Liver (tissue), 7 donors: ENCODE measurements at regions not wholly inside any gene's neighbourhood (a gene's known extent, or its start where the extent isn't known, plus 50 kb on each side); places are given as distances from the start of the nearest gene placed in this dataset.

Source experiments
- DNase-seq: peaks from one replicate; pipeline ENCODE4 v3.0.0-alpha.2; 2017; ENCODE audit warnings: low spot score
- H3K27ac ChIP-seq, 2 donors: one replicate each; pipeline ENCODE4 v1.7.0; 2013; ENCODE audit warnings: inconsistent platforms in 2 of 2, low read length in 2 of 2, control low read depth in 1 of 2, low read depth in 1 of 2, mild to moderate bottlenecking in 1 of 2
- H3K27me3 ChIP-seq, 4 donors: one replicate each; pipeline versions ENCODE4 v1.6.1 to v1.7.0; 2013; ENCODE audit warnings: low read length in 3 of 4, inconsistent platforms in 1 of 4, mild to moderate bottlenecking in 1 of 4, moderate library complexity in 1 of 4; ENCODE audit not compliant: control insufficient read depth in 4 of 4, insufficient read depth in 4 of 4
- H3K36me3 ChIP-seq, 4 donors: one replicate each; pipeline versions ENCODE4 v1.6.1 to v1.7.0; 2013; ENCODE audit warnings: low read length in 3 of 4, mild to moderate bottlenecking in 3 of 4, low read depth in 1 of 4, moderate library complexity in 1 of 4; ENCODE audit not compliant: control insufficient read depth in 4 of 4, insufficient read depth in 3 of 4
- H3K4me1 ChIP-seq, 4 donors: one replicate each; pipeline versions ENCODE4 v1.6.1 to v1.7.0; 2013; ENCODE audit warnings: low read length in 3 of 4, mild to moderate bottlenecking in 3 of 4, moderate library complexity in 1 of 4; ENCODE audit not compliant: control insufficient read depth in 4 of 4, insufficient read depth in 4 of 4
- H3K4me3 ChIP-seq, 3 donors: one replicate each; pipeline versions ENCODE4 v1.6.1 to v1.7.0; 2013; ENCODE audit warnings: low read length in 3 of 3, control low read depth in 1 of 3, low read depth in 1 of 3, mild to moderate bottlenecking in 1 of 3
- H3K9ac ChIP-seq, 2 donors: one replicate each; pipeline ENCODE4 v1.7.0; 2013; ENCODE audit warnings: low read length in 2 of 2, mild to moderate bottlenecking in 2 of 2, moderate library complexity in 2 of 2, control low read depth in 1 of 2, low read depth in 1 of 2
- H3K9me3 ChIP-seq, 4 donors: one replicate each; pipeline versions ENCODE4 v1.6.1 to v1.7.0; 2013; ENCODE audit warnings: low read length in 3 of 4; ENCODE audit not compliant: control insufficient read depth in 4 of 4
- EGR1 ChIP-seq, 2 donors: IDR thresholded peaks; 2 replicates each; pipeline ENCODE4 v1.6.1; 2016 to 2018; ENCODE audit warnings: antibody characterized with exemption in 2 of 2, low read depth in 2 of 2
- FOXA1 ChIP-seq: IDR thresholded peaks from 2 replicates; pipeline ENCODE4 v1.6.1; 2016; ENCODE audit warnings: antibody characterized with exemption
- FOXA2 ChIP-seq: IDR thresholded peaks from 2 replicates; pipeline ENCODE4 v1.6.1; 2016; ENCODE audit warnings: antibody characterized with exemption
- GABPA ChIP-seq, 2 donors: IDR thresholded peaks in 1 of 2; conservative IDR thresholded peaks in 1 of 2; 2 replicates each; pipeline ENCODE4 v1.6.1; 2016; ENCODE audit warnings: antibody characterized with exemption in 2 of 2, mild to moderate bottlenecking in 1 of 2, moderate library complexity in 1 of 2
- HNF4A ChIP-seq, 2 donors: conservative IDR thresholded peaks; 2 replicates each; pipeline ENCODE4 v1.6.1; 2016; ENCODE audit warnings: antibody characterized with exemption in 2 of 2, mild to moderate bottlenecking in 2 of 2
- HNF4G ChIP-seq: IDR thresholded peaks from 2 replicates; pipeline ENCODE4 v1.6.1; 2016; ENCODE audit warnings: antibody characterized with exemption
- JUND ChIP-seq, 2 donors: IDR thresholded peaks; 2 replicates each; pipeline ENCODE4 v1.6.1; 2016; ENCODE audit warnings: antibody characterized with exemption in 2 of 2
- NR2F2 ChIP-seq: IDR thresholded peaks from 2 replicates; pipeline ENCODE4 v1.6.1; 2016; ENCODE audit warnings: antibody characterized with exemption
- RAD21 ChIP-seq, 2 donors: IDR thresholded peaks; 2 replicates each; pipeline ENCODE4 v1.6.1; 2016; ENCODE audit warnings: antibody characterized with exemption in 2 of 2, mild to moderate bottlenecking in 2 of 2
- RXRA ChIP-seq, 2 donors: IDR thresholded peaks; 2 replicates each; pipeline ENCODE4 v1.6.1; 2017 to 2018; ENCODE audit warnings: antibody characterized with exemption in 2 of 2, mild to moderate bottlenecking in 1 of 2
- SP1 ChIP-seq: IDR thresholded peaks from 2 replicates; pipeline ENCODE4 v1.6.1; 2018; ENCODE audit warnings: antibody characterized with exemption, mild to moderate bottlenecking
- TAF1 ChIP-seq: conservative IDR thresholded peaks from 2 replicates; pipeline ENCODE4 v1.6.1; 2016; ENCODE audit warnings: antibody characterized with exemption, mild to moderate bottlenecking
- YY1 ChIP-seq: IDR thresholded peaks from 2 replicates; pipeline ENCODE4 v1.6.1; 2016; ENCODE audit warnings: antibody characterized with exemption, mild to moderate bottlenecking
- TF ChIP-seq, protein P1 (sequence below): IDR thresholded peaks from 2 replicates; pipeline ENCODE4 v1.6.1; 2016; ENCODE audit warnings: antibody characterized with exemption, mild to moderate bottlenecking
- TF ChIP-seq, protein P2 (sequence below): IDR thresholded peaks from 2 replicates; pipeline ENCODE4 v1.6.1; 2016; ENCODE audit warnings: antibody characterized with exemption
- TF ChIP-seq, protein P3 (sequence below): fragments of 150-350 bp; IDR thresholded peaks from 2 replicates; pipeline ENCODE4 v1.5.1; 2017; ENCODE audit warnings: improper control_type of control experiment, low read depth, low read length; ENCODE audit not compliant: missing input control
- donor health status: healthy.
- donor health status: healthy.
- donor health status: healthy.
- donor health status: healthy.

DNA sequence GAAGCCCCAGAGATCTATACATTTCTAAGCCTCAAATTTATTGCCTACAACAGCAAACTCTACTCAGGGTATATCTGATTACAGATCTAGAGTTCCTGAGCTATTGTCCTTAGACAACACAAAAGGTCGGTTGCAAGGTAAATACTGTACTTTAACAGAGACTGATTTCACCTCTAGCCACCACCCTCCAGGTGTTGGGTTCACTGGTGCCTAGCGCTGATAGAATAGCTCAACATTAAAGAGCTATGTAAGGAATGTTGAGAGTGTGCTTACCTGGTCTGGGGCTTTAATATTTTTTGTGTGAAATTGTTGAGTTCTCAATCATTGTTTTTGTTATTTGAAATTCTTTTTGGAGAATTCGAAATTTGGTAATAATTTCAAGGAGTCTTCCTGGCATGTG, 277.0 kb upstream of the PSMD7 start (continued):
- TF ChIP-seq, protein P1, sequence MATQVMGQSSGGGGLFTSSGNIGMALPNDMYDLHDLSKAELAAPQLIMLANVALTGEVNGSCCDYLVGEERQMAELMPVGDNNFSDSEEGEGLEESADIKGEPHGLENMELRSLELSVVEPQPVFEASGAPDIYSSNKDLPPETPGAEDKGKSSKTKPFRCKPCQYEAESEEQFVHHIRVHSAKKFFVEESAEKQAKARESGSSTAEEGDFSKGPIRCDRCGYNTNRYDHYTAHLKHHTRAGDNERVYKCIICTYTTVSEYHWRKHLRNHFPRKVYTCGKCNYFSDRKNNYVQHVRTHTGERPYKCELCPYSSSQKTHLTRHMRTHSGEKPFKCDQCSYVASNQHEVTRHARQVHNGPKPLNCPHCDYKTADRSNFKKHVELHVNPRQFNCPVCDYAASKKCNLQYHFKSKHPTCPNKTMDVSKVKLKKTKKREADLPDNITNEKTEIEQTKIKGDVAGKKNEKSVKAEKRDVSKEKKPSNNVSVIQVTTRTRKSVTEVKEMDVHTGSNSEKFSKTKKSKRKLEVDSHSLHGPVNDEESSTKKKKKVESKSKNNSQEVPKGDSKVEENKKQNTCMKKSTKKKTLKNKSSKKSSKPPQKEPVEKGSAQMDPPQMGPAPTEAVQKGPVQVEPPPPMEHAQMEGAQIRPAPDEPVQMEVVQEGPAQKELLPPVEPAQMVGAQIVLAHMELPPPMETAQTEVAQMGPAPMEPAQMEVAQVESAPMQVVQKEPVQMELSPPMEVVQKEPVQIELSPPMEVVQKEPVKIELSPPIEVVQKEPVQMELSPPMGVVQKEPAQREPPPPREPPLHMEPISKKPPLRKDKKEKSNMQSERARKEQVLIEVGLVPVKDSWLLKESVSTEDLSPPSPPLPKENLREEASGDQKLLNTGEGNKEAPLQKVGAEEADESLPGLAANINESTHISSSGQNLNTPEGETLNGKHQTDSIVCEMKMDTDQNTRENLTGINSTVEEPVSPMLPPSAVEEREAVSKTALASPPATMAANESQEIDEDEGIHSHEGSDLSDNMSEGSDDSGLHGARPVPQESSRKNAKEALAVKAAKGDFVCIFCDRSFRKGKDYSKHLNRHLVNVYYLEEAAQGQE = no peak
- TF ChIP-seq, protein P2, sequence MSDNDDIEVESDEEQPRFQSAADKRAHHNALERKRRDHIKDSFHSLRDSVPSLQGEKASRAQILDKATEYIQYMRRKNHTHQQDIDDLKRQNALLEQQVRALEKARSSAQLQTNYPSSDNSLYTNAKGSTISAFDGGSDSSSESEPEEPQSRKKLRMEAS = no peak
- TF ChIP-seq NR2F2 = no peak
- TF ChIP-seq EGR1 (IDR thresholded peaks at IDR 0.05; ENCODE audit: low read depth in 2 of 2) = no peak

DNA sequence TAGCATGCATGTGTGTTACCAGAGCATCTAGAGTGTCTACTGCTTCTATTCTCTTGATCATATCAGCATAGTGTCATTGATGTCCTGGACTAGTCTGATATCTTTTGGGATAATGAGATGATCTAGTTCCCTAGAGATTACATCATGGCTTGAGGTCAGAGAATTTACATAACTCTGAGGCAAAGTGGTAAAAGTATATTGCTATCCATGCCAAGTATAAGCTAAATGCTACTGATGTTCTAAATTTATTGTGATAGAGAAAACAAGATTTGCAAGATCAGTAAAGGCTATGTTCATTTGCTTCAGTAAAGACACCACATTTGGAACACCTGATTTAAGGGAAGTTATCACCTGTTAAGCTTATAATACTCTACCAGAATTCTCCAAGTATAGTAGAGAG, 280.7 kb upstream of the PSMD7 start:
- Histone ChIP-seq H3K36me3 (no peaks in the 10 kb centered on the region), H3K27me3 (no peaks in the 10 kb centered on the region), H3K4me1 (no peaks in the 10 kb centered on the region), H3K9ac (no peak overlapping the region), H3K4me3 (no peak overlapping the region), H3K9me3 (no peaks in the 10 kb centered on the region), H3K27ac (no peak overlapping the region)
- TF ChIP-seq, protein P1 = no peak
- TF ChIP-seq HNF4G (no peak), YY1 (no peak), RAD21 (IDR thresholded peaks at IDR 0.05) (no peak), FOXA1 (no peak), HNF4A (conservative IDR thresholded peaks at IDR 0.05) (no peak), GABPA (IDR thresholded peaks at IDR 0.05 in 1 of 2, conservative IDR thresholded peaks at IDR 0.05 in 1 of 2) (no peak), RXRA (IDR thresholded peaks at IDR 0.05) (no peak), NR2F2 (no peak), JUND (IDR thresholded peaks at IDR 0.05) (no peak), FOXA2 (no peak), TAF1 (no peak), SP1 (no peak)
- TF ChIP-seq, protein P2 = no peak
- TF ChIP-seq, protein P3, sequence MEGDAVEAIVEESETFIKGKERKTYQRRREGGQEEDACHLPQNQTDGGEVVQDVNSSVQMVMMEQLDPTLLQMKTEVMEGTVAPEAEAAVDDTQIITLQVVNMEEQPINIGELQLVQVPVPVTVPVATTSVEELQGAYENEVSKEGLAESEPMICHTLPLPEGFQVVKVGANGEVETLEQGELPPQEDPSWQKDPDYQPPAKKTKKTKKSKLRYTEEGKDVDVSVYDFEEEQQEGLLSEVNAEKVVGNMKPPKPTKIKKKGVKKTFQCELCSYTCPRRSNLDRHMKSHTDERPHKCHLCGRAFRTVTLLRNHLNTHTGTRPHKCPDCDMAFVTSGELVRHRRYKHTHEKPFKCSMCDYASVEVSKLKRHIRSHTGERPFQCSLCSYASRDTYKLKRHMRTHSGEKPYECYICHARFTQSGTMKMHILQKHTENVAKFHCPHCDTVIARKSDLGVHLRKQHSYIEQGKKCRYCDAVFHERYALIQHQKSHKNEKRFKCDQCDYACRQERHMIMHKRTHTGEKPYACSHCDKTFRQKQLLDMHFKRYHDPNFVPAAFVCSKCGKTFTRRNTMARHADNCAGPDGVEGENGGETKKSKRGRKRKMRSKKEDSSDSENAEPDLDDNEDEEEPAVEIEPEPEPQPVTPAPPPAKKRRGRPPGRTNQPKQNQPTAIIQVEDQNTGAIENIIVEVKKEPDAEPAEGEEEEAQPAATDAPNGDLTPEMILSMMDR = no peak
- DNase-seq = no peak
